ENCODE measurements at regions not wholly inside any gene's neighbourhood (a gene's known extent, or its start where the extent isn't known, plus 50 kb on each side); places are given as distances from the start of the nearest gene placed in this dataset.
"Not testable (repeated sequence)": the region's sequence is repeated elsewhere in the genome, so short reads cannot be mapped to it uniquely, and the experiment has no call there.

- DNase-seq (ENCODE audit: low read depth); H3K4me3 ChIP-seq (ENCODE audit: low read length): not testable (repeated sequence)
These were observed 457.1 kb upstream of the ZNG1F start for GRCh38 chr9:41646246-41646645.

- DNase-seq (ENCODE audit: low read depth), result peak; percentile 70
- H3K4me3 ChIP-seq (ENCODE audit: low read length), result peak overlapping the region; percentile 43
These were observed 454.6 kb upstream of the ZNG1F start for GRCh38 chr9:41643571-41644279.

GRCh38 chr9:41633726-41634125, 444.6 kb upstream of the ZNG1F start:
- DNase-seq (ENCODE audit: low read depth); H3K4me3 ChIP-seq (ENCODE audit: low read length): not testable (repeated sequence)

- not testable (repeated sequence) for DNase-seq (ENCODE audit: low read depth); H3K4me3 ChIP-seq (ENCODE audit: low read length)
These were observed 434.5 kb upstream of the ZNG1F start for GRCh38 chr9:41623666-41624065.

GRCh38 chr9:41619254-41619653, 430.1 kb upstream of the ZNG1F start:
- H3K4me3 ChIP-seq (ENCODE audit: low read length); DNase-seq (ENCODE audit: low read depth): not testable (repeated sequence)

- not testable (repeated sequence) for DNase-seq (ENCODE audit: low read depth); H3K4me3 ChIP-seq (ENCODE audit: low read length)
These were observed 417.9 kb upstream of the ZNG1F start for GRCh38 chr9:41606961-41607547.

GRCh38 chr9:41565572-41565971, 376.5 kb upstream of the ZNG1F start:
- not testable (repeated sequence) for H3K4me3 ChIP-seq (ENCODE audit: low read length)
- peak; percentile 0 for DNase-seq (ENCODE audit: low read depth)
